Activated naive CD8-positive, alpha-beta T cell treated with anti-CD3 and anti-CD28 coated beads, Interleukin-2, amount 10 ng/mL, durations not matched to agents 7 days and 5 days (primary cell): ENCODE measurements at regions not wholly inside any gene's neighbourhood (a gene's known extent, or its start where the extent isn't known, plus 50 kb on each side); places are given as distances from the start of the nearest gene placed in this dataset.

ENCODE experiments used
- ATAC-seq: fragments of 150-1000 bp; cut with Tn5 transposase; one replicate; pipeline ENCODE4 v1.10.0; 2021; ENCODE audit warnings: low read depth, moderate library complexity
- POLR2A ChIA-PET: fragments of 350-600 bp; sonication (Branson Sonifier 250); formaldehyde crosslinking; loops from one replicate; lab custom pipeline; 2021; ENCODE audit warnings: antibody characterized with exemption; lab: Charles Lee
- DNase-seq: peaks from one replicate; pipeline ENCODE4 v3.0.0; 2021
- H3K27ac Mint-ChIP-seq: one replicate; pipeline ENCODE4 v1.8.0; 2022; ENCODE audit warnings: mild to moderate bottlenecking, mixed read lengths
- H3K27me3 Mint-ChIP-seq: one replicate; pipeline ENCODE4 v1.8.0; 2022; ENCODE audit warnings: mild to moderate bottlenecking, moderate library complexity, mixed read lengths
- H3K36me3 Mint-ChIP-seq: one replicate; pipeline ENCODE4 v1.8.0; 2021; ENCODE audit warnings: mild to moderate bottlenecking, mixed read lengths
- H3K4me1 Mint-ChIP-seq: one replicate; pipeline ENCODE4 v1.8.0; 2021; ENCODE audit warnings: mixed read lengths
- H3K4me3 Mint-ChIP-seq: one replicate; pipeline ENCODE4 v1.8.0; 2022; ENCODE audit warnings: mild to moderate bottlenecking, moderate library complexity, mixed read lengths
- H3K9me3 Mint-ChIP-seq: one replicate; pipeline ENCODE4 v1.8.0; 2021; ENCODE audit warnings: mixed read lengths

DNA sequence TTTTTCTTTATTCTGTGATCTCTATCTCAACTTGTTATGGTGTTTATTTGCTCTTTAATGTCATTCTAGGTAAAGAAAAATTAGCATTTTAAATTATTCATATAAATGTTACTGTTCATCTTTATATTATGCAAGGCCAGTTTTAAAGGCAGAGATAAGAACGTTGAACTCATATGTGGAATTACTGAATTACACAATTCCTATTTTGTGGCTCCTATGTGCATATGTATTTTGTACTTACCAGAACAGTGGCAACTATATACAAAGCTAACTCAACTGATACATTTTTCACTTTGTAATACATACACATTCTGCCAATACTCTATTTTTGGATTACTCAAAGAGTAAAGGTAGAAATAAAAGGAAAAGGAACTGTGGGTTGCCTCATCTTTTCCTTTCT lies 533.2 kb upstream of the NR3C2 start:
- no peaks in the 10 kb centered on the region for H3K4me1 Mint-ChIP-seq
- DNase-seq (no peak), ATAC-seq (no peak)
- H3K27ac Mint-ChIP-seq, result no peak overlapping the region
- H3K27me3 Mint-ChIP-seq, result no peaks in the 10 kb centered on the region
- H3K9me3 Mint-ChIP-seq, result peaks cover 6% of the 10 kb centered on the region
- no peak overlapping the region for H3K4me3 Mint-ChIP-seq
- POLR2A ChIA-PET, result no interaction called here
- H3K36me3 Mint-ChIP-seq, result no peaks in the 10 kb centered on the region

DNA sequence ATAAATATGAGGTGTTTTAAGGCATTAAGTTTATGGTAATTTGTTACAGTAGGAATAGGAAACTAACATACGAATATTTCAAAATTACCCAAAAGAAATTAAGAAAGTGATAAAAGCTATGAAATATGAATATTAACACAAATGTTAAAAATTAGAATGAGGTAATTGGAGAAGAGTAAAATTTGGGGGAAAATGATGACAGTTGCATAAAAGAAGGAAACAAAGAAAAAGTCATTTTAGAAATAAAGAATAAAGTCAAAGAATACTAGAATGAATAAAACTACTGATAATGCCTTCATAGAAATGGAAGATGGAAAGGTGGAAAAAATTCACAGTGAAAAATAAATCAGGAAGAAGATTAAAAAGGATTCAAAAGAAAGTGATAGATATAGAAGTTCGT lies 522.9 kb upstream of the NR3C2 start:
- no peak overlapping the region for H3K27ac Mint-ChIP-seq
- H3K27me3 Mint-ChIP-seq, result no peaks in the 10 kb centered on the region
- H3K4me3 Mint-ChIP-seq, result no peak overlapping the region
- H3K9me3 Mint-ChIP-seq, result no peaks in the 10 kb centered on the region
- ATAC-seq, result no peak
- DNase-seq, result no peak
- POLR2A ChIA-PET, result no interaction called here
- no peaks in the 10 kb centered on the region for H3K4me1 Mint-ChIP-seq
- H3K36me3 Mint-ChIP-seq, result no peaks in the 10 kb centered on the region

DNA sequence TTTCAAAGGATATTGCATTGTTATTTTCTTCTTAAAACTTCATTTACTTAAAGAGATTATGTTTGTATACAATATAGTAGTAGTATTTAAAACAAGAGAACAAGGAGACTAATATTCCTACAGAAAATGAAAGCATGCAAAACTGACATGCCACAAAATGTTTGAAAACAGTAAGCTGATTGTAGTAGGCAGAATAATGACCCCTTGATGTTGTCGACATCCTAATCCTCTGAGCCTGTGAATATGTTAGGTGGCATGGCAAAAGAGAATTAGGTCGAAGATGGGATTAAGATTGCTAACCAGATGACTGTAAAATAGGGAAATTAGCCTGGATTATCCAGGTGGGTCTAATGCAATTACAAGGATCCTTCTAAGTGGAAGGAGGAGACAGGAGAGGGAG lies 522.2 kb upstream of the NR3C2 start:
- Mint-ChIP-seq H3K36me3 (no peaks in the 10 kb centered on the region), H3K4me1 (no peaks in the 10 kb centered on the region), H3K9me3 (no peaks in the 10 kb centered on the region), H3K4me3 (no peak overlapping the region), H3K27me3 (no peaks in the 10 kb centered on the region), H3K27ac (no peak overlapping the region)
- no peak for ATAC-seq
- POLR2A ChIA-PET, result no interaction called here
- DNase-seq, result no peak

DNA sequence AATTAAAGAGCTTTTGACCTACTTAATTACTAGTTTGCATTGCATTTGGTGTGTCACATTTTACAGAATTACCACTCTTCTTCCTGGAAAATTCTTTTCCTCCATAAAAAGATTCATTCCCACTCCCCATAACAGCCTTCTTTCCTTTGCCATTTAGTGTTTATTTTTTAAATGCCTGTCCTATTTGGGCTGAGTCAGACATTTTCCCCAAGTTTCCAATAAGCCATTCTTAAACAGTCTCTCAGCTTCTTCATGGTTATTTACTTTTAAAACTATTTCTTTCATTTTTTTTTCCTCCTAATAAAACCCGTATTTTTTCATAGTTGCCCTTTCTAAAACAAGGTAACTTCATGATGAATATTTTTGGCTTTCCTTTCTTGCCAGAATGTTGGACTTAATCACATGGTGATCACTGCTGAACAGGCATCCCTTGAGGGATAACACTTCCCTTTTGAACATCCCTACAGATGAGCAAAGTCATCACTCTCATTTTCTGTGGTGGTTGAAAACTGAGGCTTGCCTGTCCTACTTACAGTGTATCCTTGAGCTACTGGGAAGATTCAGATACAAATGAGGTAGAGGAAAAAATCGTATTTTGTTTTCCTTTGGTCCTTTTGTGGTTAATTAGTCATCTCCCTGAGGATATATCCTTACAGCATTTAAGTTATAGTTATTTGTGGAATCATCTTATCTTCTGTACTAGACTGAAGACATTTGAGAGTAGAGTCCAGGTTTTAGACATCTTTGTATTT lies 520.5 kb upstream of the NR3C2 start:
- no peaks in the 10 kb centered on the region for H3K9me3 Mint-ChIP-seq
- H3K27me3 Mint-ChIP-seq, result no peaks in the 10 kb centered on the region
- POLR2A ChIA-PET, result no interaction called here
- no peaks in the 10 kb centered on the region for H3K36me3 Mint-ChIP-seq
- H3K4me3 Mint-ChIP-seq, result no peak overlapping the region
- DNase-seq (no peak), ATAC-seq (no peak)
- H3K27ac Mint-ChIP-seq, result no peak overlapping the region
- no peaks in the 10 kb centered on the region for H3K4me1 Mint-ChIP-seq

DNA sequence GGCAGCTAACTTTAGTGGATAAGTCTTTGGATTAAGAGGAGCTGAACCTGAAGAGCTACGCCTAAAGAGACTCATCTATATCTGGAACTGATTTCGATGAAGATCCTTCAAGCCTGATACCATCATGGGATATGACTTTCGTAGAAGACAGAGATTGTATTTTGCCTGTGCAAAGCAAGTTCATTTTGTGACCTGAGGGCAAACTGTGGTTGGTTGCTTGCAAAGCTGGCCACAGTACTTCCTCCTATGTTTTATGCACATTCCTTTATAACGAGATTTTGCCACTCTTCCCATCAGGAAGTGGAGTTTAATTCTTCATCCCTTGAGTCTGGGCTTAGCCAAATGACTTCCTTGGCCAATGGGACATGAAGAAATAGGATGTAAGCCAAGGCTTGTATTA lies 519.3 kb upstream of the NR3C2 start:
- ATAC-seq, result no peak
- H3K4me1 Mint-ChIP-seq, result no peaks in the 10 kb centered on the region
- no peaks in the 10 kb centered on the region for H3K36me3 Mint-ChIP-seq
- H3K27me3 Mint-ChIP-seq, result no peaks in the 10 kb centered on the region
- no peak overlapping the region for H3K4me3 Mint-ChIP-seq
- H3K27ac Mint-ChIP-seq, result no peak overlapping the region
- DNase-seq, result no peak
- POLR2A ChIA-PET, result no interaction called here
- no peaks in the 10 kb centered on the region for H3K9me3 Mint-ChIP-seq

DNA sequence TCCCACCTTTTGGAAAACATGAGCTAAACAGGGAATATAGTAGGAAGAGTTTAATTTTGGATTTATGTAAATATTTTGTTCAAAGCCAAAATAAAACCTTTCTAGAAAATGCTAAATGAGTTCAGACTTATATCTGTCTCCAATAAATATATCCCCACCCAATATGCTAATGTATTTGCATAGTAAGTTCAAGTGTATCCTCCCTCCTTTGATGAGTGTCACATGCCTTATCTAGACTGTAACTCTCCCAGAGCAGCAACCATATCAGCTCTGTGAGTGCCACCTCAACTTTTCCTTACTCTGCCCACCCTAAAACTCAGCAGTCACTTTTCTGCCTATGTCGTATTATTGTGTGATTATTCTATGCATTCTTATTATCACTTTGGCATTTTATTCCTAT lies 516.1 kb upstream of the NR3C2 start:
- POLR2A ChIA-PET, result no interaction called here
- Mint-ChIP-seq H3K4me3 (no peak overlapping the region), H3K4me1 (no peaks in the 10 kb centered on the region), H3K27me3 (no peaks in the 10 kb centered on the region), H3K9me3 (no peaks in the 10 kb centered on the region), H3K27ac (no peak overlapping the region), H3K36me3 (no peaks in the 10 kb centered on the region)
- ATAC-seq, result no peak
- DNase-seq, result no peak

DNA sequence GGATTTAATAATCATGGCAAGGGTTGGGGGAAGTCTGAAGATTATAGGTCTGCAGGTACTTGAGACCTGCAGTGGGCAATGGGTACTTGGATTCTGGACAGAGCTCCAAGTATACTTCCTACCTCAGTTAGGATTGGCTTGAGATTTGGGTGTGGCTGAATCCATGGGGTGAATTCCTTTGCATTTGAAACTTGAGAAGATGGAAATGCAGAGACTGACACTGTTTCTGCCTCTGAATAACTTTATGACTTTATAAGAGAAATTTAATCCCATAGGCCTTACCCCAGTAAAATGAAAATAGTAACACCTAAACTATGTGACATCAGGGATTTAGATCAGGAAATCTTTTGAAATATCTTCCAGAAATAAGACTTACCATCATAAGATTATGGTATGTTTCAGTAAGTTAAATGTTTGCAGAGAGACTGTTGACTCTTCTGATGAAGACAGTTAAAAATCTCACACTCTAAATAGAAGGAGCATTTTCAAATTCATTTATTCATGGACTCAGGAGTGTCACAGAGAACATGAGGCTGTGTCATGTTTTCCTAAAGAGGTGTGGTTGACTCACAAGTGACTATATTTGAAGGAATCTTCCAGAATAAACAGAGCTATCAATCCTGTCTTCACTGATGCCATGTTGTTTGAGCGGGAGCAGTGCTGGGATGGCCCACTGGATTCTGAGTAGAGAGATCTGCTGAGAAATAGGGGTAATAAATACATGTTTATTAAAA lies 513.5 kb upstream of the NR3C2 start:
- H3K9me3 Mint-ChIP-seq, result no peaks in the 10 kb centered on the region
- H3K27me3 Mint-ChIP-seq, result no peaks in the 10 kb centered on the region
- DNase-seq, result no peak
- ATAC-seq, result no peak
- POLR2A ChIA-PET, result no interaction called here
- H3K27ac Mint-ChIP-seq, result no peak overlapping the region
- H3K36me3 Mint-ChIP-seq, result no peaks in the 10 kb centered on the region
- H3K4me1 Mint-ChIP-seq, result no peaks in the 10 kb centered on the region
- H3K4me3 Mint-ChIP-seq, result no peak overlapping the region

DNA sequence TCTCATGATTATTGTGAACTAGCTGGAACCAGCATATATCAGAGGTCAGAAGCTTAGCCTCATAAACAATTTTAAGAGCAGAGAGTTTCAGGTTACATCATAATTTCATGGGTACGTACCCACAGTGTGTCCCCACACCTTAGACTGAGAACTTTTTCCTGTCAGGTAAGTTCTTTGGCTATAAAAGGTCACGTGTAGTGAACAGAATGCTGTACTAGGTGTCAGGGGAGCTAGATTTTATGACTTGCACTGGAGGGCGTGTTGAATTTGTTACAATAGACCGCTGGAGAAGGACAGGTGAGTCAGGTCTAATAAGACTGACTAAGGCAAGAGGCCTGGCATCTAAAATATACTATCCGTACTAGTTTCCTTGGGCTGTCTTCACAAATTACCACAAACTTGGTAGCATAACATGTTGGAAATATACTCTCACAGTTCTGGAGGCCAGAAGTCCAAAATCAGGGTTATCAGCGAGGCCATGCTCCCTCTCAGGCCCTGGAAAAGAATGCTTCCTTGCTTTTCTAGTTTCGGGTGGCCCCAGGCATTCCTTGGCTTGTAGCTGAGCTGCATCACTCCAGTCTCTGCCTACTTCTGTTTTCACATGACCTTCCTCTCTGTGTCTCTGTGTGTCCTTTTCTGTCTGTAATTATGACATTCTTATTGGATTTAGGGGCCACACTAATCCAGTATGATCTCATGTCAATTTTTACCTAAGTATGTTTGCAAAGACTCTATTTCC lies 512.0 kb upstream of the NR3C2 start:
- H3K36me3 Mint-ChIP-seq, result no peaks in the 10 kb centered on the region
- H3K4me3 Mint-ChIP-seq, result no peak overlapping the region
- POLR2A ChIA-PET, result no interaction called here
- H3K27ac Mint-ChIP-seq, result no peak overlapping the region
- H3K4me1 Mint-ChIP-seq, result no peaks in the 10 kb centered on the region
- ATAC-seq (no peak), DNase-seq (no peak)
- no peaks in the 10 kb centered on the region for H3K9me3 Mint-ChIP-seq
- no peaks in the 10 kb centered on the region for H3K27me3 Mint-ChIP-seq

DNA sequence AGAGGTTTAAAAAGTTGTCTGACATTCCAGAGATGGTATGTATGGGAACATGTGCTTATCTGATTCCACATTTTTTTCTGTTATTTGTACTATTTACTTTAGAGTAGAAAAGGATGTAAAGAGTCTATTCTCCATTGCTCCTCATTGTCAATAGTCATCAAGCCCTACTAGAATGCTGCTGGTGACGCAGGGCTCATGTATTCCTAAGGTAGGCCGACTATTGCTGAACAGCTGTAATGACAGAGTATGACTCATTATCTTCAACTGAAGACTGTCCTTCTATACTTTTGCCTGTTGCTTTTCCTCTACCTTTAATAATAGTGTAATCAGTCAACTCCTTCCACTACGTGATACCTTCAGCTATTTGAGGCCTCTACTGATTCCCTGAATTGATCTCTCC lies 509.1 kb upstream of the NR3C2 start:
- Mint-ChIP-seq H3K27me3 (peaks cover 1% of the 10 kb centered on the region), H3K4me1 (no peaks in the 10 kb centered on the region), H3K36me3 (no peaks in the 10 kb centered on the region), H3K4me3 (no peak overlapping the region), H3K27ac (no peak overlapping the region), H3K9me3 (no peaks in the 10 kb centered on the region)
- DNase-seq, result no peak
- no peak for ATAC-seq
- POLR2A ChIA-PET, result no interaction called here

DNA sequence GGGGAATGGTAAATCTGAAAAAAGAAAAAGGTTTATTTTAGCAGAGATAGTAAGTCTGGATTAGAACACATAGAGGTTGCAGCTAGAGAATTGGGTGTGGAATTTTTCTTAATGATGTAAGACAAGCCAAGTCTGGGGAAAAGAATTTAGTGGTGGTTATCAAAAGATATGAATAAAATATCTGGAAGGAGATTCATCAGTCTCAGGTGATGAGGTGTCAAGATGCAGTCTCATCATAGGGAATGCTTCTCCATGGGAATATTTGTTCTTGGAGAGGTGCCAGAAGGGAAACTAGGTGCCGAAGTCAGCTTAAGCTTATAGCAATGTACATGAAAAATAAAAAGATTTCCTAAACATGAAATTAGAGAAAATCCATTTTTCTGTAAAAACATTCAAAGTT lies 504.1 kb upstream of the NR3C2 start:
- Mint-ChIP-seq H3K9me3 (no peaks in the 10 kb centered on the region), H3K4me3 (no peak overlapping the region), H3K4me1 (no peaks in the 10 kb centered on the region), H3K36me3 (no peaks in the 10 kb centered on the region), H3K27me3 (peaks cover 1% of the 10 kb centered on the region), H3K27ac (no peak overlapping the region)
- DNase-seq, result no peak
- POLR2A ChIA-PET, result no interaction called here
- no peak for ATAC-seq

DNA sequence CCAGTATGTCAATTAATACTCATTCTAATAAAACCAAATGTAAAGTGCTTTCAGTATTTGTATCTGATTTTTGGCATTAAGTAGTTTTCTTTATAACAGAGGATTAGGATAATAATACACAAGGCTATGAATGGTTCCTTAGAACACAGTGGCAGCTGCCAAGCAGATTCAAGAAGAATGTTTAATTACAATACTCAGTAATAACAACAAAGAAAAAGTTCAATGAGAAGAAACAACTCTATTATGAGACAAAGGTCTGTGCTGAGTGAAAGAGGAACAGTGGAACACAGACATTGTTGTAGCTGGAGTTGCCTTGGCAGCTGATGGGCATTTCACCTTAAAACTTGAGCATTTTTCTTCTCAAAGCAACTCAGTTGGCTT lies 502.6 kb upstream of the NR3C2 start:
- Mint-ChIP-seq H3K9me3 (no peaks in the 10 kb centered on the region), H3K27ac (no peak overlapping the region), H3K36me3 (no peaks in the 10 kb centered on the region), H3K27me3 (peaks cover 1% of the 10 kb centered on the region), H3K4me1 (no peaks in the 10 kb centered on the region), H3K4me3 (no peak overlapping the region)
- POLR2A ChIA-PET, result no interaction called here
- DNase-seq, result no peak
- ATAC-seq, result no peak

DNA sequence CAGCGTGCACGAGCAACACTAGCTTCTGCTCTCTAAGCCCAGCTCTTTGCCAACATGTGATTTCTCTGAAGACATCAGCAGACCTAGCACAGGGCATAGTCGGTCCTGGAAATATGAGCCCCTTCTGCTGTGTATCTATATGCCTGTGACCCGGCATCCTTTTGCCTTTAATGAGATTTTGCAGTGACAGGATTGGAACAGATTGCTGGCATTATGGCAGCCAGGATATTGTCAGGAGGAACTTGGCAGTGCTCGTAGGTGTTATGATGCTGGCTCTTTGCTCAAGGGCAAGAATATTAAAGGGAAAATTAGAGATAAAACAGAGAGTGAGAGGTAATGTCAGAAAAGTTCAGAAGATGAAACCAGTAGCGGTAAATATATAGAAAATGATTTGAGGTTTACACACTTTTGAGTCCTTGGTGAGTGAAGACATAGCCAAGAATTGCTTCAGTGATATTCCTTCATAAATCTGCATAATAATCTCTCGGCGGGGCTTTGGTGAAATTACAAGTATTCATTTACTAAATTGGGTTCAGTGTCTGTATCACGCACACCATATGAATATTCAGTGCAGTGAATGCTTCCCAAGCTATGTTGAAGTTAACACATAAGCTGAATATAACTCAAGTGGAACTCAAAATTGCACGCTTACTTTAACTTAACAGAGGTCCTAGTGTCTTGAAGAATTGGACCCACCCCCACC lies 502.1 kb upstream of the NR3C2 start:
- POLR2A ChIA-PET, result no interaction called here
- ATAC-seq, result no peak
- no peaks in the 10 kb centered on the region for H3K9me3 Mint-ChIP-seq
- H3K36me3 Mint-ChIP-seq, result no peaks in the 10 kb centered on the region
- no peak overlapping the region for H3K4me3 Mint-ChIP-seq
- no peak overlapping the region for H3K27ac Mint-ChIP-seq
- DNase-seq, result no peak
- peaks cover 1% of the 10 kb centered on the region for H3K27me3 Mint-ChIP-seq
- no peaks in the 10 kb centered on the region for H3K4me1 Mint-ChIP-seq

DNA sequence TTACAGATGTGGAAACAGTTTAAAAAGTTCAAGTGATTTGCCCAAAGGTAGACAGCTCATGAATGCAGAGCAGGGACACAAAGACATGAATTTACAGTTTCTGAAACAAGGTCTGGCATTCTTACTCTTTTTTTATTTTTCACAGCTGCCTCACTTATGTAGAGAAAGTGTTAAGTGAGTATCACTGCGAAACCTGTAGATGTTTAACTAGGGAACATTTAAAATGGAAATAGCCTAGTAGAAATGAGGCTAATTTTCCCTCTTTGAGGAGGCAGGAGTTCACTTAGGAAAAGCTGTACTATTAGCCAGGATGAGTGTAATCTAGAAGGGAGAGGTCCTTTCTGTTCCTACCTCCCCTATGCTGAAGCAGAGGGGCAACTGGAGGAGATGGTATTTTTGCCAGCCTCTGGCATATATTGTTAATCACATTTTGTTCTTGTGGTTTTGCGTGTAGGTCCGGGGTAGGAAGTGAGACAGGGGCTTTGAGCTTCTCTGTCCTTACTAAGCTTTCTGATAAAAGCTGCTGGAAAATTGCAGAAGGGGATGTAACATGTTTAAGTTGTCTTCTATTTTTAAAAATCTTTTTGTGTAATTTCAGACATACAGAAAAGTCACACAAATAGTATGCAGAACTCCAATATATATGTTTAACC lies 492.8 kb upstream of the NR3C2 start:
- DNase-seq (no peak), ATAC-seq (no peak)
- Mint-ChIP-seq H3K4me3 (no peak overlapping the region), H3K27ac (no peak overlapping the region), H3K9me3 (peaks cover 8% of the 10 kb centered on the region), H3K4me1 (no peaks in the 10 kb centered on the region), H3K36me3 (no peaks in the 10 kb centered on the region), H3K27me3 (no peaks in the 10 kb centered on the region)
- POLR2A ChIA-PET, result no interaction called here
